Endothelial cell (in vitro differentiated cells): ENCODE measurements at regions not wholly inside any gene's neighbourhood (a gene's known extent, or its start where the extent isn't known, plus 50 kb on each side); places are given as distances from the start of the nearest gene placed in this dataset.

Source experiments
- DNase-seq: peaks from one replicate; pipeline ENCODE4 v3.0.0; 2021; ENCODE audit warnings: low spot score
- H3K27ac Mint-ChIP-seq: one replicate; pipeline ENCODE4 v1.8.0; 2021; ENCODE audit warnings: mixed read lengths, inconsistent platforms; ENCODE audit not compliant: unreplicated experiment
- H3K27me3 Mint-ChIP-seq: one replicate; pipeline ENCODE4 v1.8.0; 2021; ENCODE audit warnings: mild to moderate bottlenecking, moderate library complexity, mixed read lengths, inconsistent platforms; ENCODE audit not compliant: unreplicated experiment
- H3K36me3 Mint-ChIP-seq: one replicate; pipeline ENCODE4 v1.8.0; 2021; ENCODE audit warnings: mild to moderate bottlenecking, low read depth, mixed read lengths, inconsistent platforms; ENCODE audit not compliant: unreplicated experiment
- H3K4me1 Mint-ChIP-seq: one replicate; pipeline ENCODE4 v1.8.0; 2021; ENCODE audit warnings: mild to moderate bottlenecking, mixed read lengths, inconsistent platforms; ENCODE audit not compliant: unreplicated experiment
- H3K4me3 Mint-ChIP-seq: one replicate; pipeline ENCODE4 v1.8.0; 2021; ENCODE audit warnings: mild to moderate bottlenecking, mixed read lengths, inconsistent platforms; ENCODE audit not compliant: unreplicated experiment
- H3K9me3 Mint-ChIP-seq: one replicate; pipeline ENCODE4 v1.8.0; 2021; ENCODE audit warnings: mixed read lengths, inconsistent platforms; ENCODE audit not compliant: unreplicated experiment
- CTCF ChIP-seq: fragments of 200-600 bp; sonication (generic); IDR thresholded peaks from one replicate; pipeline ENCODE4 v1.5.0; 2021; ENCODE audit warnings: antibody characterized with exemption; ENCODE audit not compliant: unreplicated experiment

GRCh38 chr22:22089459-22090308, 107.1 kb upstream of the TOP3B start:
- no peak for TF ChIP-seq CTCF
- peaks cover 4% of the 10 kb centered on the region for H3K4me1 Mint-ChIP-seq
- H3K27me3 Mint-ChIP-seq, result peaks cover 9% of the 10 kb centered on the region
- H3K4me3 Mint-ChIP-seq, result no peak overlapping the region
- peaks cover 4% of the 10 kb centered on the region for H3K36me3 Mint-ChIP-seq
- DNase-seq, result no peak
- H3K9me3 Mint-ChIP-seq, result no peaks in the 10 kb centered on the region
- H3K27ac Mint-ChIP-seq, result no peak overlapping the region

GRCh38 chr22:22088658-22089458, 106.3 kb upstream of the TOP3B start:
- Mint-ChIP-seq H3K9me3 (no peaks in the 10 kb centered on the region), H3K27ac (no peak overlapping the region), H3K36me3 (no peaks in the 10 kb centered on the region), H3K4me3 (no peak overlapping the region), H3K27me3 (peaks cover 11% of the 10 kb centered on the region), H3K4me1 (peaks cover 4% of the 10 kb centered on the region)
- DNase-seq, result no peak
- TF ChIP-seq CTCF, result no peak

GRCh38 chr22:22087854-22088657, 105.5 kb upstream of the TOP3B start:
- no peak overlapping the region for H3K4me3 Mint-ChIP-seq
- no peak for DNase-seq
- peaks cover 14% of the 10 kb centered on the region for H3K27me3 Mint-ChIP-seq
- no peaks in the 10 kb centered on the region for H3K4me1 Mint-ChIP-seq
- H3K27ac Mint-ChIP-seq, result no peak overlapping the region
- no peak for TF ChIP-seq CTCF
- H3K36me3 Mint-ChIP-seq, result no peaks in the 10 kb centered on the region
- H3K9me3 Mint-ChIP-seq, result no peaks in the 10 kb centered on the region

GRCh38 chr22:22086501-22087158, 104.0 kb upstream of the TOP3B start:
- DNase-seq, result no peak
- Mint-ChIP-seq H3K27me3 (peaks cover 16% of the 10 kb centered on the region), H3K4me1 (no peaks in the 10 kb centered on the region), H3K36me3 (no peaks in the 10 kb centered on the region), H3K9me3 (no peaks in the 10 kb centered on the region), H3K27ac (no peak overlapping the region), H3K4me3 (no peak overlapping the region)
- no peak for TF ChIP-seq CTCF
